Endodermal cell (in vitro differentiated cells): ENCODE measurements at regions not wholly inside any gene's neighbourhood (a gene's known extent, or its start where the extent isn't known, plus 50 kb on each side); places are given as distances from the start of the nearest gene placed in this dataset.

Experiments used
- DNase-seq: peaks from one replicate; pipeline ENCODE4 v3.0.0-alpha.2; 2017
- H3K27ac ChIP-seq: 2 replicates; pipeline ENCODE4 v1.5.1; 2013; ENCODE audit warnings: mild to moderate bottlenecking, low read depth, low read length, moderate library complexity
- H3K27me3 ChIP-seq: 2 replicates; pipeline ENCODE4 v1.6.1; 2013; ENCODE audit warnings: mild to moderate bottlenecking, low read length, moderate library complexity; ENCODE audit not compliant: insufficient read depth, control insufficient read depth, poor library complexity, severe bottlenecking
- H3K36me3 ChIP-seq: 2 replicates; pipeline ENCODE4 v1.7.0; 2013; ENCODE audit warnings: mild to moderate bottlenecking, low read length, moderate library complexity; ENCODE audit not compliant: control insufficient read depth, insufficient read depth
- H3K4me1 ChIP-seq: one replicate; pipeline ENCODE4 v1.7.0; 2013; ENCODE audit warnings: low read length; ENCODE audit not compliant: control insufficient read depth, insufficient read depth
- H3K4me3 ChIP-seq: 2 replicates; pipeline ENCODE4 v1.5.1; 2013; ENCODE audit warnings: mild to moderate bottlenecking, low read length, moderate library complexity
- H3K9ac ChIP-seq: 2 replicates; pipeline ENCODE4 v1.6.1; 2013; ENCODE audit warnings: mild to moderate bottlenecking, low read length, moderate library complexity; ENCODE audit not compliant: poor library complexity, severe bottlenecking; ENCODE audit errors: extremely low read depth
- H3K9me3 ChIP-seq: 2 replicates; pipeline ENCODE4 v1.6.1; 2013; ENCODE audit warnings: mild to moderate bottlenecking, low read length, moderate library complexity; ENCODE audit not compliant: control insufficient read depth
- H3K27ac Mint-ChIP-seq: 2 replicates; pipeline ENCODE4 v1.8.0; 2020; ENCODE audit warnings: mixed read lengths
- H3K27me3 Mint-ChIP-seq: 2 replicates; pipeline ENCODE4 v1.8.0; 2021; ENCODE audit warnings: mild to moderate bottlenecking, mixed read lengths; ENCODE audit not compliant: insufficient read depth
- H3K36me3 Mint-ChIP-seq: 2 replicates; pipeline ENCODE4 v1.8.0; 2020; ENCODE audit warnings: low read depth, mixed read lengths
- H3K4me1 Mint-ChIP-seq: 2 replicates; pipeline ENCODE4 v1.8.0; 2020; ENCODE audit warnings: mixed read lengths
- H3K4me3 Mint-ChIP-seq: 2 replicates; pipeline ENCODE4 v1.8.0; 2020; ENCODE audit warnings: mild to moderate bottlenecking, moderate library complexity, mixed read lengths
- H3K9me3 Mint-ChIP-seq: 2 replicates; pipeline ENCODE4 v1.8.0; 2020; ENCODE audit warnings: mild to moderate bottlenecking, mixed read lengths
- WGBS, 2 experiments: methylation state at CpG; one replicate each; pipeline versions ENCODE4 v1.1.5 to v1.1.7; 2013; ENCODE audit warnings: missing lambda C conversion rate in 2 of 2, mixed read lengths in 1 of 2; ENCODE audit not compliant: insufficient coverage in 1 of 2, insufficient read length in 1 of 2; 5-methylcytosine and 5-hydroxymethylcytosine counted together
- TF ChIP-seq, protein P1 (sequence below): fragments of 200-600 bp; sonication (generic); conservative IDR thresholded peaks from 2 replicates; pipeline ENCODE4 v1.5.0; 2021; ENCODE audit warnings: antibody characterized with exemption, mild to moderate bottlenecking

DNA sequence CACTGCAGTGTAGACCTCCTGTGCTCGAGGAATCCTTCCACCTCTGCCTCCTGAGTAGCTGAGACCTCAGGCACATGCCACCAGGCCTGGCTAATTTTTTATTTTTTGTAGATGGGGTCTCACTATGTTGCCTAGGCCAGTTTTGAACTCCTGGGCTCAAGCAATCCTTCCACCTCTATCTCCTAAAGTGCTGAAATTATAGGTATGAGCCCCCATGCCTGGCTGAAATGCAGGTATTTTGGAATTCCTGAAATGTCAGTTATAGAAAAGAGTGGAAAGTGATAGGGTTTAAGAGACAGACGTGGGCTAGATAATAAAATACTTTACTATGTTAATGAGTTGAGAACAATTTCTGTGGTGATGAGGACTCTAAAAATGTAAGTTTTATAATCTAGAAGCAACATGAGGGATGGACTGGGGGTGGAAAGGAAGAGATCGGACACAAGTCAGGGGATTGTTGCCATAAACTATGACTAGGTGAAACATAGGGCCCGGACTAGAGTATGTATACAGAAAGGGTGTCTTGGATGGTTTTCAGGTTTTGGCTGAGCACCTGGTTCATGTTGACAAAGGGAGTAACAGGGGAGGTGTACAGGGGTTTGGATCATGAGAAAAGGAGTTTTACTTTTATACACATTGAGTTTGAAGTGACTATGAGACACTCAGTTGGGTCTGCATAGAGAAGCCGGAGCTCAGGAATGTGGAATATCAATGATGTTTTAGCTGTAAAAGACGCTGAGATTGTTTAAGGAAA lies 165.6 kb upstream of the STARD13 start:
- Histone ChIP-seq H3K9me3 (no peaks in the 10 kb centered on the region), H3K4me3 (no peak overlapping the region), H3K4me1 (no peaks in the 10 kb centered on the region), H3K27me3 (no peaks in the 10 kb centered on the region), H3K36me3 (no peaks in the 10 kb centered on the region), H3K27ac (no peak overlapping the region), H3K9ac (no peak overlapping the region)
- 90 to 98% methylated on average over 4 to 6 of the region's 6 CpGs for WGBS, 2 experiments
- Mint-ChIP-seq H3K27me3 (no peaks in the 10 kb centered on the region), H3K36me3 (no peaks in the 10 kb centered on the region), H3K27ac (no peak overlapping the region), H3K4me1 (no peaks in the 10 kb centered on the region), H3K4me3 (no peak overlapping the region), H3K9me3 (no peaks in the 10 kb centered on the region)
- no peak for DNase-seq
- TF ChIP-seq, protein P1, sequence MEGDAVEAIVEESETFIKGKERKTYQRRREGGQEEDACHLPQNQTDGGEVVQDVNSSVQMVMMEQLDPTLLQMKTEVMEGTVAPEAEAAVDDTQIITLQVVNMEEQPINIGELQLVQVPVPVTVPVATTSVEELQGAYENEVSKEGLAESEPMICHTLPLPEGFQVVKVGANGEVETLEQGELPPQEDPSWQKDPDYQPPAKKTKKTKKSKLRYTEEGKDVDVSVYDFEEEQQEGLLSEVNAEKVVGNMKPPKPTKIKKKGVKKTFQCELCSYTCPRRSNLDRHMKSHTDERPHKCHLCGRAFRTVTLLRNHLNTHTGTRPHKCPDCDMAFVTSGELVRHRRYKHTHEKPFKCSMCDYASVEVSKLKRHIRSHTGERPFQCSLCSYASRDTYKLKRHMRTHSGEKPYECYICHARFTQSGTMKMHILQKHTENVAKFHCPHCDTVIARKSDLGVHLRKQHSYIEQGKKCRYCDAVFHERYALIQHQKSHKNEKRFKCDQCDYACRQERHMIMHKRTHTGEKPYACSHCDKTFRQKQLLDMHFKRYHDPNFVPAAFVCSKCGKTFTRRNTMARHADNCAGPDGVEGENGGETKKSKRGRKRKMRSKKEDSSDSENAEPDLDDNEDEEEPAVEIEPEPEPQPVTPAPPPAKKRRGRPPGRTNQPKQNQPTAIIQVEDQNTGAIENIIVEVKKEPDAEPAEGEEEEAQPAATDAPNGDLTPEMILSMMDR = no peak

DNA sequence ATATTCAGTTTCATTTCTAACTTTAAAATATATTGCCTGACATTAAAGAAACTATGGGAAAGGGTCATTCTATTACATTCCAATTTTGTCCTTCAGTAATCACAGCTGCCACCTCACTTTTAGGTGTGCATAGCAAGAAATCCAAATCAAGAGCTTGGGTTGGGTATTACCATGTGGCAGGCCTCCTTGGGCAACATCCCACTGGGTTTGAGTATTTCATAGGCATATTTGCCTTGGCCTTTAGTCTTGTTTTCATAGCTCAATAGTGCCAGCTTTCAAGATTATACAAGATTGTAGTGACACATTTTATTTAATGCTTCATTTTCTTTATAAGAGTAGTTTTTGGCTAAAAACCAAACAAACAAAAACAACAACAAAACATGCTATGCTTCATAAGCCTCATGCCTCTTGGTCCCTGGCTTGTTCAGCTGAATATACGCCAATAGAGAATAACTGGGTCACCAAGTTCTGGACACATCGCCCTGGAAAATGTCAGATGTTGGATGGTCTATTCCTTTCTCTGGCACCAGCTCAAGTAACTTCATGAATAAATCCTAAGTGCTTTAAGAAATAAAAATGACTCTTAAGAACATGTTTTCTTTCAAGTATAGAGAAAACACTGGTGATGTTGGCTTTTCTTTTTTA lies 167.4 kb upstream of the STARD13 start:
- Histone ChIP-seq H3K4me3 (no peak overlapping the region), H3K36me3 (no peaks in the 10 kb centered on the region), H3K27ac (no peak overlapping the region), H3K9me3 (no peaks in the 10 kb centered on the region), H3K9ac (no peak overlapping the region), H3K4me1 (no peaks in the 10 kb centered on the region), H3K27me3 (no peaks in the 10 kb centered on the region)
- Mint-ChIP-seq H3K27ac (no peak overlapping the region), H3K9me3 (peaks cover 3% of the 10 kb centered on the region), H3K4me3 (no peak overlapping the region), H3K4me1 (no peaks in the 10 kb centered on the region), H3K36me3 (no peaks in the 10 kb centered on the region), H3K27me3 (no peaks in the 10 kb centered on the region)
- WGBS, 2 experiments = 100% methylated on average over 1 to 2 of the region's 2 CpGs
- no peak for DNase-seq
- TF ChIP-seq, protein P1 = no peak

DNA sequence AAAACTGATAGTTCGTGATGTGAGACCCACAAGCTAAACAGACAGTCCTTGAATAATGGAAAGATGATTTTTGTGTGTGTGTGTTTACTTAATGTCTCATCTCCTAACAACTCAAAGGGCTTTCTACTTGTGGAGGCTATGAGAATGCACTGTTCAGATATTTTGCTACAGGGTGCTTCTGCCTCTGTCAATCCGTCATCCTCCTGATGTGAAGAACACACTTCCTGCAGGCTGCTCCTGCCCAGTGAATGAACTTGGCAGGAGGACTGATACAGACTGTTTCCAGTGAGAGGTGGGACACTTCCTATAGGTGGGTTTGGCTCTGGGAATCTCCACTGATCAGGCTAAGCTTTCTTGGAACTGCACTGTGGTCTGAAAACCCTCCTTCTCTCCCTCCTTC lies 168.4 kb upstream of the STARD13 start:
- no peaks in the 10 kb centered on the region for H3K4me1 Mint-ChIP-seq
- no peaks in the 10 kb centered on the region for H3K27me3 Mint-ChIP-seq
- no peak overlapping the region for H3K9ac ChIP-seq
- H3K27ac Mint-ChIP-seq = no peak overlapping the region
- no peak for DNase-seq
- no peaks in the 10 kb centered on the region for H3K9me3 ChIP-seq
- H3K4me3 Mint-ChIP-seq = no peak overlapping the region
- no peak overlapping the region for H3K4me3 ChIP-seq
- H3K9me3 Mint-ChIP-seq = peaks cover 3% of the 10 kb centered on the region
- H3K27ac ChIP-seq = no peak overlapping the region
- H3K4me1 ChIP-seq = no peaks in the 10 kb centered on the region
- H3K36me3 ChIP-seq = no peaks in the 10 kb centered on the region
- no peaks in the 10 kb centered on the region for H3K27me3 ChIP-seq
- no peaks in the 10 kb centered on the region for H3K36me3 Mint-ChIP-seq
- WGBS, 2 experiments = 93 to 95% methylated on average over 2 of the region's 2 CpGs
- TF ChIP-seq, protein P1 = no peak
